A673 (cell line): ENCODE measurements at regions not wholly inside any gene's neighbourhood (a gene's known extent, or its start where the extent isn't known, plus 50 kb on each side); places are given as distances from the start of the nearest gene placed in this dataset.

ENCODE experiments used
- BruUV-seq: library from RNA; stranded (reverse); fragments of 400-500 nt; replicated peaks from 2 replicates; lab custom pipeline; 2021; lab: Mats Ljungman, UMichigan
- CTCF ChIA-PET: fragments of 300-600 bp; sonication (Branson Sonifier 250); formaldehyde crosslinking; loops from one replicate; lab custom pipeline; 2022; ENCODE audit warnings: antibody characterized with exemption; lab: Charles Lee
- POLR2A ChIA-PET: fragments of 300-600 bp; sonication (Branson Sonifier 250); formaldehyde crosslinking; loops from one replicate; lab custom pipeline; 2022; ENCODE audit warnings: antibody characterized with exemption; ENCODE audit not compliant: low non-redundant PET; lab: Charles Lee
- DNase-seq: peaks from one replicate; pipeline ENCODE4 v3.0.0-alpha.2; 2015; ENCODE audit warnings: low spot score
- H3K27ac ChIP-seq: fragments of 200-600 bp; sonication (generic); 2 replicates; pipeline ENCODE4 v1.5.1; 2016; ENCODE audit warnings: mixed run types, low read depth, mild to moderate bottlenecking, mixed read lengths, antibody characterized with exemption, low read length; ENCODE audit not compliant: poor library complexity, severe bottlenecking
- H3K27me3 ChIP-seq: fragments of 200-600 bp; sonication (generic); replicated peaks from 2 replicates; pipeline ENCODE4 v1.6.1; 2017; ENCODE audit warnings: mixed run types, low read depth, mild to moderate bottlenecking, mixed read lengths, antibody characterized with exemption, low read length; ENCODE audit not compliant: insufficient read depth, poor library complexity
- H3K36me3 ChIP-seq: fragments of 200-600 bp; sonication (generic); 2 replicates; pipeline ENCODE4 v1.6.1; 2016; ENCODE audit warnings: mixed run types, mild to moderate bottlenecking, mixed read lengths, antibody characterized with exemption, low read length; ENCODE audit not compliant: insufficient read depth, poor library complexity, severe bottlenecking
- H3K4me1 ChIP-seq: fragments of 200-600 bp; sonication (generic); 2 replicates; pipeline ENCODE4 v1.6.1; 2017; ENCODE audit warnings: mixed run types, mild to moderate bottlenecking, mixed read lengths, antibody characterized with exemption, low read length; ENCODE audit not compliant: insufficient read depth, poor library complexity, severe bottlenecking
- H3K4me3 ChIP-seq: fragments of 200-600 bp; sonication (generic); 2 replicates; pipeline ENCODE4 v1.5.1; 2016; ENCODE audit warnings: low read depth, mixed run types, mild to moderate bottlenecking, mixed read lengths, low read length; ENCODE audit not compliant: poor library complexity, severe bottlenecking
- H3K9me3 ChIP-seq: fragments of 200-600 bp; sonication (generic); 2 replicates; pipeline ENCODE4 v1.6.1; 2016; ENCODE audit warnings: mixed run types, low read depth, mild to moderate bottlenecking, mixed read lengths, antibody characterized with exemption, low read length; ENCODE audit not compliant: poor library complexity, severe bottlenecking
- EZH2 ChIP-seq: fragments of 200-600 bp; sonication (generic); IDR thresholded peaks from 2 replicates; pipeline ENCODE4 v1.6.1; 2017; ENCODE audit warnings: borderline replicate concordance, low read depth, mild to moderate bottlenecking, mixed read lengths, antibody characterized with exemption, low read length; ENCODE audit not compliant: poor library complexity, severe bottlenecking
- intact Hi-C: fragments of 100-400 bp; cut with micrococcal nuclease; formaldehyde crosslinking; loops from one replicate; pipeline ENCODE4 v1.10.0; 2022; ENCODE audit not compliant: unreplicated experiment
- TF ChIP-seq, protein P1 (sequence below): fragments of 300-800, 200-600 bp; sonication (generic); conservative IDR thresholded peaks from 2 replicates; pipeline ENCODE4 v1.5.1; 2017; ENCODE audit warnings: low read depth, mild to moderate bottlenecking, antibody characterized with exemption, low read length, moderate library complexity, mixed read lengths

DNA sequence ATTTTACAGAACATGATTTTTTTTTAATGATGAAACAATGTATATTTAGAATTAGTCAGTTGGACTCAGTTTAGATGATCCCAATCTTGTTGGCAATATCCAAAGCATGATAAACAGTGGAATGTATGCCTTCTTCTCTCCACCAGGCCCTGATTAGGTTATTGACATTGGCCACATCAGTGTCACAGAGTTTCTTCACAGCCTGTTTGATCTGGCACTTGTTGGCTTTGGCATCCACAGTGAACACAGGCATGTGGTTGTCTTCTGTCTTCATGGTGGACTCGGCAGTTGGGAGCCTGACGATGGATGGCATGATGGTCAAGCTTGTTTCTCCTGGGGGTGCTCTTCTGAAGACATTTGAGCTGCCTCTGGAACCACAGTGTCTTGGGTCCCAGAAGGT is 317.5 kb downstream of the PMP22 start:
- H3K36me3 ChIP-seq = no peaks in the 10 kb centered on the region
- TF ChIP-seq EZH2 = no peak
- TF ChIP-seq, protein P1, sequence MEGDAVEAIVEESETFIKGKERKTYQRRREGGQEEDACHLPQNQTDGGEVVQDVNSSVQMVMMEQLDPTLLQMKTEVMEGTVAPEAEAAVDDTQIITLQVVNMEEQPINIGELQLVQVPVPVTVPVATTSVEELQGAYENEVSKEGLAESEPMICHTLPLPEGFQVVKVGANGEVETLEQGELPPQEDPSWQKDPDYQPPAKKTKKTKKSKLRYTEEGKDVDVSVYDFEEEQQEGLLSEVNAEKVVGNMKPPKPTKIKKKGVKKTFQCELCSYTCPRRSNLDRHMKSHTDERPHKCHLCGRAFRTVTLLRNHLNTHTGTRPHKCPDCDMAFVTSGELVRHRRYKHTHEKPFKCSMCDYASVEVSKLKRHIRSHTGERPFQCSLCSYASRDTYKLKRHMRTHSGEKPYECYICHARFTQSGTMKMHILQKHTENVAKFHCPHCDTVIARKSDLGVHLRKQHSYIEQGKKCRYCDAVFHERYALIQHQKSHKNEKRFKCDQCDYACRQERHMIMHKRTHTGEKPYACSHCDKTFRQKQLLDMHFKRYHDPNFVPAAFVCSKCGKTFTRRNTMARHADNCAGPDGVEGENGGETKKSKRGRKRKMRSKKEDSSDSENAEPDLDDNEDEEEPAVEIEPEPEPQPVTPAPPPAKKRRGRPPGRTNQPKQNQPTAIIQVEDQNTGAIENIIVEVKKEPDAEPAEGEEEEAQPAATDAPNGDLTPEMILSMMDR = no peak
- intact Hi-C loops = no loop called here
- DNase-seq = no peak
- H3K27me3 ChIP-seq = no peaks in the 10 kb centered on the region
- H3K9me3 ChIP-seq = peaks cover 5% of the 10 kb centered on the region
- no peak overlapping the region for H3K27ac ChIP-seq
- H3K4me1 ChIP-seq = no peaks in the 10 kb centered on the region
- no TSS peak for BruUV-seq
- no peak overlapping the region for H3K4me3 ChIP-seq
- ChIA-PET POLR2A (no interaction called here), CTCF (no interaction called here)

GRCh38 chr17:14946481-14946880 is 318.6 kb downstream of the PMP22 start:
- DNase-seq = no peak
- Histone ChIP-seq H3K9me3 (peaks cover 8% of the 10 kb centered on the region), H3K4me3 (no peak overlapping the region), H3K27me3 (no peaks in the 10 kb centered on the region), H3K36me3 (no peaks in the 10 kb centered on the region), H3K4me1 (no peaks in the 10 kb centered on the region), H3K27ac (no peak overlapping the region)
- TF ChIP-seq, protein P1 = no peak
- TF ChIP-seq EZH2 = no peak
- intact Hi-C loops = no loop called here
- ChIA-PET POLR2A (no interaction called here), CTCF (no interaction called here)
- BruUV-seq = no TSS peak

DNA sequence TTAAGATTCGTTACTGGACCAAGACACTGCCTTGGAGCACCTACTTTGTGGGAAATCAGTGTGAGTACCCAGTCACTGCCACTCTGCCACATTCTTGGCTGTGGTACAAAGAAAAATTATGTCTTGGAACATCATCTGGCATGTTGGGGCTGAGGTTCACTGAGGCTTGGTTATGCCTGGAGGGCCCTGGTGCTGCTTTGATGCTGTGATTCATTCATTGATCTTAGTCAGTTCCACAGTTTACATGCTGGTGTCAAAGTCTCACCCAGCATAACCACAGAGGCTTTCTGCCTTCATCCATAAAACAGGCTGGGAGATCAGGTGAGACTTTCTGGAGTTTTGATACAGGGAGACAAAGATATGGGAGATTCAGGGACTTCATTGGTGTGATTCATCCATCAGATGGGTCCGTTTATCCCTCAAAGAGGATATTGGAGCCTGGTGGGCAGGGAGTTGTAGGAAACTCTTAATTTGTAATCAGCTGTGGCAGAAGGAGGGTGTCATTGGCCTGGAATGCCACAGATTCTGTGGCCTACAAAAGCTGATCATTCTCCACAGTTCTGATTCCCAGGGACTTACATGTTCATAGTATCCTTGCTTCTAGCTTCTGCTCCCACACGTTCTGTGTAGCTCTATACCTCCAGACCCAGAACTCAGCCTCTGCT is 322.5 kb downstream of the PMP22 start:
- Histone ChIP-seq H3K36me3 (no peaks in the 10 kb centered on the region), H3K4me3 (no peak overlapping the region), H3K27me3 (no peaks in the 10 kb centered on the region), H3K9me3 (peaks cover 3% of the 10 kb centered on the region), H3K4me1 (no peaks in the 10 kb centered on the region), H3K27ac (no peak overlapping the region)
- POLR2A ChIA-PET = no interaction called here
- intact Hi-C loops = no loop called here
- TF ChIP-seq, protein P1 = no peak
- no peak for TF ChIP-seq EZH2
- DNase-seq = no peak
- BruUV-seq = no TSS peak
- CTCF ChIA-PET = no interaction called here
